Common myeloid progenitor, CD34-positive (primary cell): ENCODE measurements at regions not wholly inside any gene's neighbourhood (a gene's known extent, or its start where the extent isn't known, plus 50 kb on each side); places are given as distances from the start of the nearest gene placed in this dataset.
"Not testable (repeated sequence)": the region's sequence is repeated elsewhere in the genome, so short reads cannot be mapped to it uniquely, and the experiment has no call there.

Experiments
- CTCF ChIA-PET: fragments of 350-600 bp; sonication (Branson Sonifier 250); formaldehyde crosslinking; loops from one replicate; lab custom pipeline; 2021; ENCODE audit warnings: antibody characterized with exemption; lab: Charles Lee
- POLR2A ChIA-PET: fragments of 350-600 bp; sonication (Branson Sonifier 250); formaldehyde crosslinking; loops from one replicate; lab custom pipeline; 2021; ENCODE audit warnings: antibody characterized with exemption; lab: Charles Lee
- DNase-seq, 3 donors: peaks; one replicate each; pipeline versions ENCODE4 v3.0.0 to v3.0.0-alpha.2; 2013
- H3K27ac ChIP-seq, 2 experiments: 1 replicate in 1 of 2; 2 replicates in 1 of 2; pipeline ENCODE4 v1.7.0; 2013; ENCODE audit warnings: inconsistent platforms in 2 of 2, low read length in 2 of 2, mild to moderate bottlenecking in 2 of 2, low read depth in 1 of 2, moderate library complexity in 1 of 2; ENCODE audit not compliant: severe bottlenecking in 2 of 2, insufficient read depth in 1 of 2, poor library complexity in 1 of 2
- H3K27me3 ChIP-seq, 5 experiments: replicated peaks in 2 of 5; 1 replicate in 3 of 5; 2 replicates in 2 of 5; pipeline versions ENCODE4 v1.6.1 to v1.7.0; 2013; ENCODE audit warnings: low read length in 4 of 5, mild to moderate bottlenecking in 2 of 5, moderate library complexity in 2 of 5, inconsistent platforms in 1 of 5; ENCODE audit not compliant: insufficient read depth in 5 of 5, control insufficient read depth in 4 of 5
- H3K36me3 ChIP-seq, 4 experiments: 1 replicate in 2 of 4; 2 replicates in 2 of 4; pipeline versions ENCODE4 v1.6.1 to v1.7.0; 2013; ENCODE audit warnings: low read length in 3 of 4, control low read depth in 1 of 4, mild to moderate bottlenecking in 1 of 4; ENCODE audit not compliant: control insufficient read depth in 4 of 4, insufficient read depth in 4 of 4
- H3K4me1 ChIP-seq, 4 experiments: 1 replicate in 3 of 4; 2 replicates in 1 of 4; pipeline versions ENCODE4 v1.6.1 to v1.7.1; 2013; ENCODE audit warnings: low read length in 3 of 4, mild to moderate bottlenecking in 3 of 4, control low read depth in 1 of 4, inconsistent platforms in 1 of 4, moderate library complexity in 1 of 4; ENCODE audit not compliant: control insufficient read depth in 4 of 4, insufficient read depth in 4 of 4; ENCODE audit errors: control extremely low read depth in 1 of 4
- H3K4me3 ChIP-seq, 7 experiments: 1 replicate in 4 of 7; 2 replicates in 3 of 7; pipeline versions ENCODE4 v1.5.1 to v1.7.0; 2013; ENCODE audit warnings: mild to moderate bottlenecking in 7 of 7, low read length in 6 of 7, moderate library complexity in 6 of 7, inconsistent platforms in 2 of 7, low read depth in 2 of 7, control low read depth in 1 of 7; ENCODE audit not compliant: insufficient read depth in 4 of 7, control insufficient read depth in 1 of 7; ENCODE audit errors: extremely low read depth in 1 of 7
- H3K9me3 ChIP-seq, 5 experiments: 1 replicate in 4 of 5; 2 replicates in 1 of 5; pipeline versions ENCODE4 v1.6.1 to v1.7.1; 2013; ENCODE audit warnings: low read length in 4 of 5, mild to moderate bottlenecking in 2 of 5, inconsistent platforms in 1 of 5, low read depth in 1 of 5, moderate library complexity in 1 of 5; ENCODE audit not compliant: control insufficient read depth in 4 of 5, insufficient read depth in 2 of 5; ENCODE audit errors: control extremely low read depth in 1 of 5
- WGBS: methylation state at CpG from one replicate; pipeline ENCODE4 v1.1.5; 2013; ENCODE audit not compliant: insufficient coverage; 5-methylcytosine and 5-hydroxymethylcytosine counted together

DNA sequence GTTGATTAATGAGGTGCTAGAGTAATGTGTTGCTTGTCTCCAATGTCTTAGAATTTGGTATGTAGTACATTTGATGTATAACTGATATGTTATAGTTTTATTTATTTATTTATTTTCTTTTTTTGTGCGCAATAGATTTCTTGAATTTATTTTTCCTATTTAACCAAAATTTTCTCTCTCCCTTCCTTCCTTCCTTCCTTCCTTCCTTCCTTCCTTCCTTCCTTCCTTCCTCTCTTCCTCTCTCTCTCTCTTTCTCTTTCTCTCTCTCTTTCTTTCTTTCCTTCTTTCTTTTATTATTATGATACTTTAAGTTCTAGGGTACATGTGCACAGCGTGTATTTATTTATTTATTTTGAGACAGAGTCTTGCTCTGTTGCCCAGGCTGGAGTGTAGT is 256.2 kb upstream of the TBL1XR1 start:
- Histone ChIP-seq H3K27ac (no peak overlapping the region), H3K27me3 (no peaks in the 10 kb centered on the region), H3K4me3 (no peak overlapping the region), H3K4me1 (peaks cover 6 to 19% (median 16%) of the 10 kb centered on the region in 4 experiments), H3K9me3 (peaks cover 0 to 18% (median 3%) of the 10 kb centered on the region in 5 experiments), H3K36me3 (no peaks in the 10 kb centered on the region)
- CTCF ChIA-PET: no interaction called here
- DNase-seq: no peak
- no CpG with 5 or more reads among the region's 2 CpGs for WGBS
- POLR2A ChIA-PET: no interaction called here

DNA sequence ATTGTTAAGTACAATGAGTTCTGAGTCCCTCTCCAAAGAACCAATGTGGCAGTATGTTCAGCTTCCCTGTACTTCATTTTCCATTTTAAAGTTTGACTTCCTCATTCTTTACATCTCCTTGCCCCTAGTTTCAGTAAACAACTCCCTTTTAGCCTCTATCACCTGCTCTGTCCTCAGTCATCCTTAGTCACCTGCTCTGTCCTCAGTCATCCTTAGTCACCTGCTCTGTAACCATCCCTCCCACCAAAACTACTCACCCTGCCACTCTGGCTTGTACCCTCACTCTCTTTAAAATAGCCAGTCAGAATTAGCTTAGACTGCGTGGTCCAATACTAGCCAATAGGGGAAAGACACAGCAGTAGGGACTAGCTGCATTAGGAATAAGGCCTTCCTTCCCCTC is 259.9 kb upstream of the TBL1XR1 start:
- H3K4me1 ChIP-seq, POLR2A ChIA-PET, H3K36me3 ChIP-seq, H3K4me3 ChIP-seq, H3K27ac ChIP-seq, DNase-seq, H3K27me3 ChIP-seq, CTCF ChIA-PET: not testable (repeated sequence)
- peaks cover 0 to 18% (median 3%) of the 10 kb centered on the region in 5 experiments for H3K9me3 ChIP-seq
- WGBS: 100% methylated on average over 1 of the region's 1 CpG

DNA sequence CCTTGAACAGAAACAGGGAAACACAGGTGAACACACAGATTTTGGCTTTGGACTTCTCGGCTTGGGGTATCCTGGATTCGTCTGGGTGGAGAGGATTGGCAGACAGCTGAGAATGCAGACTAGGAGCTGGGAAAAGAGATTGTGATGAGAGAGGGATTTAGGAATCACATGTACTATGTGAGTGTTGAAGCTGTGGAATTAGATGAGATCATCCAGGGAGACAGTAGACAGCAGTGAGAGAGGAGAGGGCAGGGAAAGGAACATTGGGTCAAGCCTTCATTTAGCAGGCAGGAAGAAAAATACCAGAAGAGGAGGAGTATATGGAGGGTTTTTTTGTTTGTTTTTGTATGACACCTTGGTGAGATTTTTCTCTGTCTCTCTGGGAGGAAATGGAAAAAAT is 262.1 kb upstream of the TBL1XR1 start:
- ChIA-PET CTCF (no interaction called here), POLR2A (no interaction called here)
- H3K27ac ChIP-seq: no peak overlapping the region
- no peak overlapping the region for H3K4me3 ChIP-seq
- no peaks in the 10 kb centered on the region for H3K36me3 ChIP-seq
- no peaks in the 10 kb centered on the region for H3K27me3 ChIP-seq
- peaks cover 0 to 18% (median 3%) of the 10 kb centered on the region in 5 experiments for H3K9me3 ChIP-seq
- 100% methylated on average over 2 of the region's 2 CpGs for WGBS
- DNase-seq: no peak
- H3K4me1 ChIP-seq: no peaks in the 10 kb centered on the region

DNA sequence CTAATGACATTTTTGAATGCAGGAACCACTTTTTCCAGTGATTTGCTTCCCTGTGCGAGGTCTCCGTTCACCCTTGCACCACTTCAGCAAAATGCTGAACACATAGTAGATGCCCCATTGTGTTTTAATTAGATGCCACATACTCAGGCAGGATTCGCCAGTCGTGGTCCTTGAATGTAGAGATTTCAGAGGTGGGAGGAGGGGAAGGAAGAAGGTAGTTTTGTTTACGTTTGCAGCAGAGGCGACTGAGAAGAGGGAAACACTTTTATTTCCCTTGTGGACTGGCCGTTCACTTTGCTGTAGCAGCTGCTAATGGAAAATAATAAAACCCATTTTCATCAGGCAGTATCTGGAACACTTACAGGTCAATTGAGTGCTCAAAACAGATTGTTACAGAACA is 262.8 kb upstream of the TBL1XR1 start:
- peaks cover 0 to 18% (median 3%) of the 10 kb centered on the region in 5 experiments for H3K9me3 ChIP-seq
- CTCF ChIA-PET: no interaction called here
- WGBS: 56% methylated on average over 4 of the region's 7 CpGs
- H3K27me3 ChIP-seq: no peaks in the 10 kb centered on the region
- H3K4me1 ChIP-seq: no peaks in the 10 kb centered on the region
- H3K27ac ChIP-seq: no peak overlapping the region
- POLR2A ChIA-PET: no interaction called here
- no peak for DNase-seq
- no peaks in the 10 kb centered on the region for H3K36me3 ChIP-seq
- no peak overlapping the region for H3K4me3 ChIP-seq

DNA sequence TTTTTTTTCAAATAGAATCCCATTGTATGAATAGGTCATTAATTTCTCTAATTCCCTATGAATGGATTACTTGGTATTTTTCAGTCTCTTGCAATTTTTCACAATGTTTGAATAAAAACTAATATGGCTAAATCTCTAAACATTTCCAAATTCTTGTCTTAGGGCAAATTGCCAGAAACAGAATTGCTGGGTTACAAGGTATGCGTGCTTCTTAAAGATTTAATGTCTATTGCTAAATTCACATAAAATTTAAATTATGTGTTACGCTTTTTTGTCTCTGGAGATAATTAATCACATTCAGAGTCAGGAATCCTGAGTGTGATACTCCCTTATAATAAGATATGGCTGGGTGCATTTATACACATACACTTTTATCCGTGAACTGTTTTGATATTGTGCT is 264.5 kb upstream of the TBL1XR1 start:
- no peak for DNase-seq
- ChIA-PET POLR2A (no interaction called here), CTCF (no interaction called here)
- H3K4me1 ChIP-seq: no peaks in the 10 kb centered on the region
- no peak overlapping the region for H3K4me3 ChIP-seq
- no peaks in the 10 kb centered on the region for H3K36me3 ChIP-seq
- H3K27me3 ChIP-seq: no peaks in the 10 kb centered on the region
- H3K9me3 ChIP-seq: peaks cover 0 to 15% (median 3%) of the 10 kb centered on the region in 5 experiments
- no CpG with 5 or more reads among the region's 3 CpGs for WGBS
- no peak overlapping the region for H3K27ac ChIP-seq

DNA sequence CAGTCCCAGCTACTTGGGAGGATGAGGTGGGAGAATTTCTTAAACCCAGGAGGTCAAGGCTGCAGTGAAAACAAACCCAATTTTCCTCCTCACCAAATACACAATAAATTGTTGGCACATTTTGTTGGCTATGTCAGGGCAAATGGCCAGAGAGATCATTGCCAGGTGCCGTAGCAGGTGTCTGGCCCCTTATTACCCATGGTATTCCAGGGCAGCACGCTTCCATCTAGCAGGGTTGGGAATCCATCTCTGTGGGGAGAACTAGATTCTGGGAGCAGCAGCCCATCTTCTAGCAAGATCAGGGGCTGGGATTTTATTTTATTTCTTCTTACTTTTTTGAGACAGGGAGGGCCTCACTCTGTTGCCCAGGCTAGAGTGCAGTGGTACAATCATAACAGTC is 266.1 kb upstream of the TBL1XR1 start:
- H3K9me3 ChIP-seq, H3K4me3 ChIP-seq, DNase-seq, H3K4me1 ChIP-seq, H3K27ac ChIP-seq, H3K36me3 ChIP-seq, H3K27me3 ChIP-seq, CTCF ChIA-PET, POLR2A ChIA-PET: not testable (repeated sequence)
- no CpG with 5 or more reads among the region's 2 CpGs for WGBS

DNA sequence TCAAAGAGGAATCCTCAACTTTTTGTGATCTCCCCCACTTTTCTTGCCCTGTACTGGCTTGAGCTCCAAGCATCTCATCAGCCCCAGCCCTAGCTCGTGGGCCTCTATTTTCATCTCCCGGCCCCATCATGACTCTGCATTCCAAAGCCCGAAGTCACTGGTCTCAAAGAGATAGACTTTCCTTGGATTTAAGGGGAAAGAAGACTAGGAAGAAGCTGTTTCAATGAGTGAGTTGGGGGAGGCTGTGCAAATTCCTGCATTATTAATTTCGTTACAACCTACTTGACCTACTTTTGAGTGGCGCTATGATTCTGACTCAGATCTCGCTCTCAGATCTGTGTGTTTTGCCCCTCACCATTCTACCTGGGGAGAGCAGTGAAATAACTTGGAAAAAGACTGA is 266.6 kb upstream of the TBL1XR1 start:
- H3K4me1 ChIP-seq: no peaks in the 10 kb centered on the region
- no peaks in the 10 kb centered on the region for H3K27me3 ChIP-seq
- H3K9me3 ChIP-seq: no peaks in the 10 kb centered on the region
- no peaks in the 10 kb centered on the region for H3K36me3 ChIP-seq
- ChIA-PET CTCF (no interaction called here), POLR2A (no interaction called here)
- no peak for DNase-seq
- 100% methylated on average over 2 of the region's 6 CpGs for WGBS
- H3K4me3 ChIP-seq: no peak overlapping the region
- H3K27ac ChIP-seq: no peak overlapping the region
